Forelimb muscle (tissue), 1 donor: ENCODE measurements at regions not wholly inside any gene's neighbourhood (a gene's known extent, or its start where the extent isn't known, plus 50 kb on each side); places are given as distances from the start of the nearest gene placed in this dataset.
"Not testable (repeated sequence)": the region's sequence is repeated elsewhere in the genome, so short reads cannot be mapped to it uniquely, and the experiment has no call there.

Source experiments
- DNase-seq: peaks from one replicate; pipeline ENCODE4 v3.0.0-alpha.2; 2013; ENCODE audit warnings: low read depth

GRCh38 chr3:106454497-106454896, 585.7 kb upstream of the CBLB start:
- DNase-seq: no peak

- DNase-seq: no peak
Measured at GRCh38 chr3:106457281-106458180, 588.7 kb upstream of the CBLB start.

- DNase-seq: no peak
Measured at GRCh38 chr3:106458952-106459351, 590.1 kb upstream of the CBLB start.

GRCh38 chr3:106466881-106467280, 598.1 kb upstream of the CBLB start:
- no peak for DNase-seq

GRCh38 chr3:106473576-106474475, 605.0 kb upstream of the CBLB start:
- no peak for DNase-seq

- no peak for DNase-seq
Measured at GRCh38 chr3:106482451-106482850, 613.6 kb upstream of the CBLB start.

- peak; percentile 14 for DNase-seq
Measured at GRCh38 chr3:106485217-106485616, 616.4 kb upstream of the CBLB start.

- no peak for DNase-seq
Measured at GRCh38 chr3:106485802-106486201, 617.0 kb upstream of the CBLB start.

- not testable (repeated sequence) for DNase-seq
Measured at GRCh38 chr3:106486945-106487639, 618.3 kb upstream of the CBLB start.

- no peak for DNase-seq
Measured at GRCh38 chr3:106488331-106488730, 619.5 kb upstream of the CBLB start.

GRCh38 chr3:106491796-106492195, 623.0 kb upstream of the CBLB start:
- no peak for DNase-seq

- no peak for DNase-seq
Measured at GRCh38 chr3:106508331-106508893, 639.6 kb upstream of the CBLB start.

GRCh38 chr3:106510206-106510605, 641.4 kb upstream of the CBLB start:
- DNase-seq: no peak

GRCh38 chr3:106512846-106513245, 644.0 kb upstream of the CBLB start:
- DNase-seq: no peak

GRCh38 chr3:106514431-106514830, 645.6 kb upstream of the CBLB start:
- no peak for DNase-seq

- no peak for DNase-seq
Measured at GRCh38 chr3:106518516-106518915, 649.7 kb upstream of the CBLB start.

GRCh38 chr3:106522397-106522796, 653.6 kb upstream of the CBLB start:
- no peak for DNase-seq

GRCh38 chr3:106528932-106529331, 660.1 kb upstream of the CBLB start:
- DNase-seq: no peak

- DNase-seq: no peak
Measured at GRCh38 chr3:106529738-106530137, 660.9 kb upstream of the CBLB start.

- no peak for DNase-seq
Measured at GRCh38 chr3:106530367-106530766, 661.6 kb upstream of the CBLB start.

GRCh38 chr3:106531771-106532329, 663.0 kb upstream of the CBLB start:
- not testable (repeated sequence) for DNase-seq
